NCI-H748 (cell line): ENCODE measurements at regions not wholly inside any gene's neighbourhood (a gene's known extent, or its start where the extent isn't known, plus 50 kb on each side); places are given as distances from the start of the nearest gene placed in this dataset.

Source experiments
- DNase-seq: peaks from one replicate; lab custom pipeline; 2025; ENCODE audit not compliant: unreplicated experiment; lab: John Stamatoyannopoulos, UW

- DNase-seq, result no peak
These were observed 231.2 kb upstream of the ARRDC4 start for GRCh38 chr15:97729270-97729669.

GRCh38 chr15:97730315-97730714 lies 230.2 kb upstream of the ARRDC4 start:
- DNase-seq, result no peak

GRCh38 chr15:97731859-97732258 lies 228.6 kb upstream of the ARRDC4 start:
- no peak for DNase-seq

- no peak for DNase-seq
These were observed 227.1 kb upstream of the ARRDC4 start for GRCh38 chr15:97733373-97733772.

DNA sequence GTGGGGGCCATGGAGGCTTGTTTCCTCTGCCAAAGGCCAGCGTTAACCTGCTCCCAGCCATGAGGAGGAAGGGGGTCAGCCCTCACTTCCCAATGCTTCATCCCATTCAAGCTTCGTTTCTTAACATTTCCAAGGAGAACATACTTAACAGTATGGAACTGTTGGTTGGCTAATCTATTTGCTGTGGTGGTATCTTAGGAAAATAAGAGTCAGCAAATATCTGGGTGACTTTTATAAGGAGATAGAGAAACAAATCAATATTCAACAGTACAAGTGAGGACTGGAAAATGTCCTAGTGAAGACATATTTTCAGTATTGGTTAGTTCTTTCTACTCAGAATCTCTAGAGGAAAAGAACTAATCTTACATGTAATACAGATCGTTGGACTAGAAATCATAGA lies 223.8 kb upstream of the ARRDC4 start:
- DNase-seq, result no peak

GRCh38 chr15:97745481-97746071 lies 214.9 kb upstream of the ARRDC4 start:
- DNase-seq, result peak; percentile 77

- DNase-seq, result no peak
These were observed 213.2 kb upstream of the ARRDC4 start for GRCh38 chr15:97747342-97747741.

- peak; percentile 36 for DNase-seq
These were observed 211.9 kb upstream of the ARRDC4 start for GRCh38 chr15:97748576-97748975.

DNA sequence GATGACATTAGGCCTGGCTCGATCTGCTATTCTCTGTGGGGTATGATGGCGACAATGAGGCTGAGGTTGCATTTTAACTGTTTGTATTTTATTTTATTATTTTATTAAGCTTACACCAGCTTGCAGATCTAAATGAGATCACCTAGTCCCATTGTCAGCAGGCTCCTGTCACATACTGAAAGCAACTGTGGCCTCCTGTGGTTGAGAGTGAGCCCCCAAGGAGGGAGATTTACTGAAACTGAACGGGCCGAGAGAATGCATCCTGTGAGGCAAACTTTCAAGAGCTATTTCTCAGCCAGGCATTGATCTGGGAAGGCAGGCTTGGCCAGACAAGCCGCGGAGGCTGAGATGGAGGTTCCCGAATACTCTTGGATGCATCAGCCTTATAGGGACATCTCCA lies 210.4 kb upstream of the ARRDC4 start:
- DNase-seq, result no peak

DNA sequence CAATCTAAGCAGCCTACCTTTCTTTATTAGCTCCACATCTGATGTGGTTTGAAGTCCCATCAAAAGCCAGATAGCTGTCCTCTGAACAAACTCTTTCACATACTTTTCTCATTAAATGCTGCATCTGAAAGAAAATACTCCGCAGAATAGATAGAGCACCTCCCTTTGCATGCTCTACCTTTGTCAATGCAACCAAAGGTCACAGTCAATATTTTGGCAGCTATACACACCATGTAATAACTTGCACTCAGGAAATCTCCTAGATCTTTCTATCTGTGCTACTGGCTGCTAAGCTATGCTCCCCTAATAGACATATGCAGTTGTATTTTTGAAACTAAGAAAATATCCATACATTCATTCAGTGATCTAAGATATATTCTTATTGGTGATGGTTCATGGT lies 204.8 kb upstream of the ARRDC4 start:
- no peak for DNase-seq

GRCh38 chr15:97759363-97759762 lies 201.1 kb upstream of the ARRDC4 start:
- DNase-seq, result no peak

DNA sequence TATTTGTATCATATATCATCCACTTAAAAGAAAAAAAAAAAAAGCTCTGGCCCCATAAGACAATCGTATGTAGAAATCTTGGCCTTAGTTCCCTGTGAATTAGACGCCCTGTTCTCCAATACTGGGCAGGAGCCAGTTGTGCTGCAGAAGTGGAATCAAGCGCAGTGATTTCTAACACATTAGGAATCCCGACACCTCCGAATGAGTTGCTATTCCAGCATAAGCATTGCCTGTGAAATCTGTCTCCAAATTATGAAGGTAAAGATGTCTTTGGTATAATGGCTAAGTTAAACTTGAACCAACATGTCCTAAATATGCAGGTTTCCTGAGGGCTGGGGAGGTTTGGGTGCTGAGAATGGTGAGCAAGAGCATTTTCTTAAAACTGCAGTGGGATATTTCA lies 199.4 kb upstream of the ARRDC4 start:
- DNase-seq, result no peak

- no peak for DNase-seq
These were observed 177.3 kb upstream of the ARRDC4 start for GRCh38 chr15:97783240-97783639.

DNA sequence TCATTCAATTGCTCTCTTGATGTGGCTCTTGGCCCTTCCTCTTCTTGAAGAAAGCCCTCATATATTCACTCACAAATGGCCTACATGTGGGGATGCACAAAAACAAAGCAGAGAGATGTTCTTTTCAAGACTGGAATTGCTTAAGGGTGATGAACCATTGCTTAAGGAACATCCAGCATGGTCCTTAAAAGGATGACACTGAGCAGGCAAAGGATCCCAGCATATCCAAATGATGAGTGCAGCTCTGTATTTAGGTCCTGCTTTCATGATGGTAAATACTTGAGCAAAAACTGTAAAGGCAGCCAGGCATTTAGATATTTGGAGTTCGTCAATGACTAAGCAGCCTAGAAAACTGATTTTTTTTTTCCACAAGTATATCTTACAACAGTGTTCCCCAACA lies 173.8 kb upstream of the ARRDC4 start:
- DNase-seq, result no peak

- DNase-seq, result no peak
These were observed 170.3 kb upstream of the ARRDC4 start for GRCh38 chr15:97790180-97790579.

GRCh38 chr15:97791824-97792792 lies 168.4 kb upstream of the ARRDC4 start:
- DNase-seq, result no peak

DNA sequence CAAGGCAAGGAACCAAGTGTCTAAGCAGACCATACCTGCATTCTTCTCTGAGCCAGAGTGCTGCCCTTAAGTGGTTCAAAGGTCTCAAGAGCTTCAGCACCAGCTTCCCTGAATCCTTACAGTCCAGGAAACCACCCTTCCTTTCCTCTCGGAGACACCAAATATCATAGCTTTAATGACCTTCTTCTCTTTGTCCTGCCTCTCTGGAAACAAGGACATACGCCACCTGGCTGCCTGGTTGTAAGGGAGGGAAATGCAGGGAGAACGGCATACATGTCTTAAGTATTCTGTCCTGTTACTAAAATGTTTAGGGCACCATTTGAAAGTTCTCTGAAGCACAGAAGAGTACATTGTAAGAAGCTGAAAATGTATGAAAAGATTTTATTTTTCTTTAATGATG lies 155.6 kb upstream of the ARRDC4 start:
- no peak for DNase-seq

GRCh38 chr15:97806766-97807165 lies 153.7 kb upstream of the ARRDC4 start:
- DNase-seq, result no peak

DNA sequence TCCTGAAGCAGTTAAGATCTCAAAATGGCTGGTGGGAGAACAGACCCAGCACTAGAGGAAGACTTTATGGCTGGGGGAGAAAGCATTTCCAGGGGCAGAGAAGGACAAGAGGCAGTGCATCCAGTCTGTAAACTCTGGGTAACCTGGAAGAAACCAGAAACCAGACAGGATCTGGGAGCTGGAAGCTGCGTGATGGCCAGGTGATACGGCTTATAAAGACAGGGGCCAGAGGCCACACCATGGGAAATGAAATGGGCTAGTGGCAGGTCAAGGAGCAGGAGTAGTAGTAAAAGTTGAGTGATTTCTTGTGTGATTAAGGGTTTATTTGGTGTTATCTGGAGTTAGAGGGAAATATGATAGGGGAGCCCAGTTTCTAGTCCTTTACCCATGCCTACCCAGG lies 144.7 kb upstream of the ARRDC4 start:
- no peak for DNase-seq

GRCh38 chr15:97817276-97817890 lies 143.1 kb upstream of the ARRDC4 start:
- no peak for DNase-seq

GRCh38 chr15:97836003-97836402 lies 124.5 kb upstream of the ARRDC4 start:
- DNase-seq, result no peak

GRCh38 chr15:97837896-97838295 lies 122.6 kb upstream of the ARRDC4 start:
- no peak for DNase-seq
